ENCODE measurements at regions not wholly inside any gene's neighbourhood (a gene's known extent, or its start where the extent isn't known, plus 50 kb on each side); places are given as distances from the start of the nearest gene placed in this dataset.

DNA sequence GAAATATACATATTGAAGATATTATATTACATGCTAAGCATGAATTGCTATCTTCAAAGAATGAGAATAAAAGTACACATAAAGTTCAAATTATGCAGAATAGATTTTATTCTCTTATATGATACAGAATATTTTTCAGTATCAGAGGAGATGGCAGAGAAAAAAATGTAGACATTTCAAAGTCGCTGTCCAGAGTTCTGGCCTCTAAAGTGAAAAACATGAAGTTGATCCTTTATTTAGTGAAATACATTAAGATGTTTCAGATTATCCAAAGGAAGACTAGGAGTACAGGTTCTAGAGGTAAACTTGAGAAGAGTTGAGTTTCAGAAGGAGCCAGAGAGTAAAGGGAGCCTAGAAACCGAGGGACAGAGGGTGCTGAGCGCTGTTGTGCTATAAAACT lies 303.6 kb downstream of the UTP18 start:
- Histone ChIP-seq H3K4me1 (ENCODE audit: insufficient read depth) (no peaks in the 10 kb centered on the region), H3K4me3 (no peak overlapping the region), H3K27ac (ENCODE audit: low read depth) (no peak overlapping the region), H3K79me2 (replicated peaks; ENCODE audit: insufficient read depth) (no peaks in the 10 kb centered on the region), H3F3A (replicated peaks; ENCODE audit: low read depth) (no peaks in the 10 kb centered on the region), H2AFZ (no peak overlapping the region), H3K4me2 (no peak overlapping the region), H3K27me3 (ENCODE audit: insufficient read depth) (no peaks in the 10 kb centered on the region), H4K20me1 (replicated peaks; ENCODE audit: insufficient read depth) (no peaks in the 10 kb centered on the region), H3K36me3 (ENCODE audit: insufficient read depth) (no peaks in the 10 kb centered on the region), H3K9me2 (ENCODE audit: insufficient read depth) (no peaks in the 10 kb centered on the region; the same call in 1 of the 2 replicates)
- Mint-ChIP-seq H3K27me3 (ENCODE audit: insufficient read depth, low read depth, poor library complexity) (no peaks in the 10 kb centered on the region), H3K4me3 (no peak overlapping the region), H3K4me1 (no peaks in the 10 kb centered on the region), H3K9me3 (peaks cover 3% of the 10 kb centered on the region; the same call in 2 of the 3 replicates), H3K27ac (no peak overlapping the region), H3K36me3 (ENCODE audit: low read depth) (no peaks in the 10 kb centered on the region)
- DNase-seq (ENCODE audit: low spot score), result no peak
- no peak for TF ChIP-seq STAT1 (IDR thresholded peaks at IDR 0.05; ENCODE audit: unreplicated experiment)
- TF ChIP-seq, protein P1, sequence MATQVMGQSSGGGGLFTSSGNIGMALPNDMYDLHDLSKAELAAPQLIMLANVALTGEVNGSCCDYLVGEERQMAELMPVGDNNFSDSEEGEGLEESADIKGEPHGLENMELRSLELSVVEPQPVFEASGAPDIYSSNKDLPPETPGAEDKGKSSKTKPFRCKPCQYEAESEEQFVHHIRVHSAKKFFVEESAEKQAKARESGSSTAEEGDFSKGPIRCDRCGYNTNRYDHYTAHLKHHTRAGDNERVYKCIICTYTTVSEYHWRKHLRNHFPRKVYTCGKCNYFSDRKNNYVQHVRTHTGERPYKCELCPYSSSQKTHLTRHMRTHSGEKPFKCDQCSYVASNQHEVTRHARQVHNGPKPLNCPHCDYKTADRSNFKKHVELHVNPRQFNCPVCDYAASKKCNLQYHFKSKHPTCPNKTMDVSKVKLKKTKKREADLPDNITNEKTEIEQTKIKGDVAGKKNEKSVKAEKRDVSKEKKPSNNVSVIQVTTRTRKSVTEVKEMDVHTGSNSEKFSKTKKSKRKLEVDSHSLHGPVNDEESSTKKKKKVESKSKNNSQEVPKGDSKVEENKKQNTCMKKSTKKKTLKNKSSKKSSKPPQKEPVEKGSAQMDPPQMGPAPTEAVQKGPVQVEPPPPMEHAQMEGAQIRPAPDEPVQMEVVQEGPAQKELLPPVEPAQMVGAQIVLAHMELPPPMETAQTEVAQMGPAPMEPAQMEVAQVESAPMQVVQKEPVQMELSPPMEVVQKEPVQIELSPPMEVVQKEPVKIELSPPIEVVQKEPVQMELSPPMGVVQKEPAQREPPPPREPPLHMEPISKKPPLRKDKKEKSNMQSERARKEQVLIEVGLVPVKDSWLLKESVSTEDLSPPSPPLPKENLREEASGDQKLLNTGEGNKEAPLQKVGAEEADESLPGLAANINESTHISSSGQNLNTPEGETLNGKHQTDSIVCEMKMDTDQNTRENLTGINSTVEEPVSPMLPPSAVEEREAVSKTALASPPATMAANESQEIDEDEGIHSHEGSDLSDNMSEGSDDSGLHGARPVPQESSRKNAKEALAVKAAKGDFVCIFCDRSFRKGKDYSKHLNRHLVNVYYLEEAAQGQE (IDR thresholded peaks at IDR 0.05; ENCODE audit: unreplicated experiment), result peak; percentile 39
- no peak for ATAC-seq

DNA sequence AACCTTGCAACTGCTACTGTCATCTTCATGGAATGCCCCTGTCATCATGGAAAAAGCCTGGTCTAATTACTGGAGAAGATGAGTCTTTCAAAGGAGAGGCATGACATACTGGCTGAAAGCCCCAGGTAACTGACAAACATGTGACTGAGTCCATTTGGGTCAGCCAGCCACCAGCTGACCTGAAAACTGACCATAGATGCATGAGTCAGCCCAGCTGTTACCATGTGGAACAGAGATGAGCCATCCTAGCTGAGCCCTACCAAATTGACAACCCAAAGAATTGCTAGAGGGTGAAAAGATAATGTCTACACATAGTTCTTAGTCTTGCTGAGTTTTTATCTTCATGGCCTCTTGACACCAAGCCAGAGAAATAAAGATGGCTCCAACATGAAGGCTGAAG lies 311.8 kb downstream of the UTP18 start:
- no peaks in the 10 kb centered on the region for H3F3A ChIP-seq (replicated peaks; ENCODE audit: low read depth)
- no peaks in the 10 kb centered on the region for H3K27me3 Mint-ChIP-seq (ENCODE audit: insufficient read depth, low read depth, poor library complexity)
- H3K27me3 ChIP-seq (ENCODE audit: insufficient read depth), result no peaks in the 10 kb centered on the region
- DNase-seq (ENCODE audit: low spot score) (no peak), ATAC-seq (no peak)
- H4K20me1 ChIP-seq (replicated peaks; ENCODE audit: insufficient read depth), result no peaks in the 10 kb centered on the region
- H3K9me3 Mint-ChIP-seq, result peaks cover 10% of the 10 kb centered on the region; the same call in 2 of the 3 replicates
- no peak overlapping the region for H3K4me2 ChIP-seq
- TF ChIP-seq CREB1 (CRISPR knock-in tag; IDR thresholded peaks at IDR 0.05; ENCODE audit: low read depth) (no peak), ZNF331 (CRISPR knock-in tag; IDR thresholded peaks at IDR 0.05; ENCODE audit: low read depth) (peak; percentile 32; the same call in 1 of the 2 replicates)
- no peaks in the 10 kb centered on the region for H3K36me3 Mint-ChIP-seq (ENCODE audit: low read depth)
- H3K9me2 ChIP-seq (ENCODE audit: insufficient read depth), result no peaks in the 10 kb centered on the region
- no peaks in the 10 kb centered on the region for H3K4me1 Mint-ChIP-seq
- H3K27ac Mint-ChIP-seq, result no peak overlapping the region
- no peaks in the 10 kb centered on the region for H3K79me2 ChIP-seq (replicated peaks; ENCODE audit: insufficient read depth)
- H3K4me1 ChIP-seq (ENCODE audit: insufficient read depth), result no peaks in the 10 kb centered on the region
- H2AFZ ChIP-seq, result no peak overlapping the region
- H3K4me3 Mint-ChIP-seq, result no peak overlapping the region
- no peak overlapping the region for H3K4me3 ChIP-seq
- no peaks in the 10 kb centered on the region for H3K36me3 ChIP-seq (ENCODE audit: insufficient read depth)
- H3K27ac ChIP-seq (ENCODE audit: low read depth), result no peak overlapping the region
